ENCODE measurements at regions not wholly inside any gene's neighbourhood (a gene's known extent, or its start where the extent isn't known, plus 50 kb on each side); places are given as distances from the start of the nearest gene placed in this dataset.

GRCh38 chr16:82560805-82561325 lies 65.9 kb upstream of the CDH13 start:
- TF ChIP-seq CTCF (IDR thresholded peaks at IDR 0.05): no peak
- TF ChIP-seq POLR2A (IDR thresholded peaks at IDR 0.05): no peak
- no peak for TF ChIP-seq POLR2AphosphoS5 (IDR thresholded peaks at IDR 0.05)
- no peak for TF ChIP-seq EP300 (IDR thresholded peaks at IDR 0.05)

Measured in suprapubic skin (tissue), 4 donors.